Stimulated activated naive CD8-positive, alpha-beta T cell treated with anti-CD3 and anti-CD28 coated beads, Interleukin-15, Interleukin-2, amounts not matched to agents 100 ng/mL and 50 ng/mL, for 24 hours (primary cell): ENCODE measurements at regions not wholly inside any gene's neighbourhood (a gene's known extent, or its start where the extent isn't known, plus 50 kb on each side); places are given as distances from the start of the nearest gene placed in this dataset.
A peak's percentile ranks its signal among the peaks of the same experiment; 100 is the strongest.

ENCODE experiments used
- H3K27ac Mint-ChIP-seq: one replicate; pipeline ENCODE4 v1.8.0; 2021; ENCODE audit warnings: mild to moderate bottlenecking, mixed read lengths
- H3K27me3 Mint-ChIP-seq: one replicate; pipeline ENCODE4 v1.8.0; 2021; ENCODE audit warnings: mixed read lengths
- H3K36me3 Mint-ChIP-seq: one replicate; pipeline ENCODE4 v1.8.0; 2021; ENCODE audit warnings: low read depth, mixed read lengths
- H3K4me1 Mint-ChIP-seq: one replicate; pipeline ENCODE4 v1.8.0; 2021; ENCODE audit warnings: low read depth, mixed read lengths
- H3K4me3 Mint-ChIP-seq: one replicate; pipeline ENCODE4 v1.8.0; 2021; ENCODE audit warnings: mild to moderate bottlenecking, mixed read lengths
- H3K9me3 Mint-ChIP-seq: one replicate; pipeline ENCODE4 v1.8.0; 2021; ENCODE audit warnings: mixed read lengths

DNA sequence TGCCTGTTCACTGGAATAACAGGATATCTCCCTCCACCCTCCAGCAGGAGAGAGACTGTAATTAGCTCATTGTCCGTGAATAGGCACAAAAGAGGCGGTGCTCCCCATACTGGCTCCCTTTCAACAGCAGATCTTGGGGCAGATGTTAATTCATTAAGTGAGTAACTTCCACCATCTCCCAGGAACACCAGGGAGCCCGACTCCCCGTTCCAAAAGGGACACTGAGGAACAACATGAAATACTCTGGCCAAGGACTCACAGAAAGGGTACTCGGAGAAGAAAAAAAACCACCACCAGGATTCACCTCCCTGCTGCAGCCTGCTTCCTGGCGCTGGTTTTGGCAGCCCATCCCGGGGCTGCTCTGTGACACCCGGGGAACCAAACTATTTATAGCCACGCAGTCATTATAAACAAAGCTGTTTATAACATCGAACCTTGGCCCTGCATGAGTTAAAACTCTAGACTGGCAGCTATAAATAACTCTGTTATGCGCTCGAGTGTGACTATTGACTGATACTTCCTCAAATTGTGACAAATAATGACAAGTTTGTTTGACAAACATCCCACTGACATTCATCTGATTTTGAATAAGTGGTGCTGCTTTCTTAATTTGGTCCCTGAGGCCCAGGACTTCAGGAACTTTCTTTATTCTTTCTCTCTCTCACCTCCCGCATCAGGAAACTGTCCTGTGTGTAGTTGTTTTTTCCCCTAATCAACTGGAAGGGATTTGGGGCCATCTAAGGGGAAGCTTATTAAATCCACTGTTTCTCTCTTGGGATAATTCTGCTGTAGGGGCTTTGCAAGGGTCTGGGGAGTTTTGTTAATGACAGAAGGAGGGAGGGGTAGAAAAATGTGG lies 521.6 kb downstream of the CD83 start:
- H3K27ac Mint-ChIP-seq, result peak overlapping the region; percentile 81
- H3K36me3 Mint-ChIP-seq, result no peaks in the 10 kb centered on the region
- peaks cover 68% of the 10 kb centered on the region for H3K4me1 Mint-ChIP-seq
- no peaks in the 10 kb centered on the region for H3K27me3 Mint-ChIP-seq
- H3K9me3 Mint-ChIP-seq, result no peaks in the 10 kb centered on the region
- peak overlapping the region; percentile 39 for H3K4me3 Mint-ChIP-seq

DNA sequence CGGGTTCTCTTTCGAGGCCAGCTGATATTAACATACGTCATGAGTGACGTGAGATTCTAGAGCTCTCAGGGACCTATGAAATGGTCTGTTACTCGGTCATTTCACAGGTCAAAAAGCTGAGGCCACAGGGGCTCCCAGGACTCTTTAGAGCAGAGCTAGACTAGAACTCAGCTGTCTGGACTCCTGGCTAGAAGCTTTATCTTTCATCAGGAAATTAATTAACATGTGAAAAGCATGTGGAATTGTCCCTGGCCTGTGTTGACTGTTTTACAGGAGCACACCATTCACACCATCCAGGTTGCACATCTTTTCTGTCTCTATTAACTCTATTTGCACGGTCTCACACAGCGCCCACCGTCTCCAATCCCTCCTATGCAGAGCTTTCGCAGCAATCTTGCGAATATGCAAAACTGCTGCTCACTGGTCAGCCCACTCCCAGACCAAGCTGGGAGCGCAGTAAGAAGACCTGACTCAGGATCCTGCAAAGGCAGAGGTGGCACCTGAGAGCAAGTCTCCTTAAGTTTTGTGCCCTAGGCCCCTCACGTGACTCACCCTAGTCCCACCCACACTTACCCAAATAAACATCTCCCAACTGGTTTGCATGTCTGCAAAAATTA lies 522.5 kb downstream of the CD83 start:
- H3K9me3 Mint-ChIP-seq, result no peaks in the 10 kb centered on the region
- H3K4me3 Mint-ChIP-seq, result no peak overlapping the region
- H3K4me1 Mint-ChIP-seq, result peaks cover 59% of the 10 kb centered on the region
- no peaks in the 10 kb centered on the region for H3K36me3 Mint-ChIP-seq
- H3K27ac Mint-ChIP-seq, result no peak overlapping the region
- no peaks in the 10 kb centered on the region for H3K27me3 Mint-ChIP-seq

DNA sequence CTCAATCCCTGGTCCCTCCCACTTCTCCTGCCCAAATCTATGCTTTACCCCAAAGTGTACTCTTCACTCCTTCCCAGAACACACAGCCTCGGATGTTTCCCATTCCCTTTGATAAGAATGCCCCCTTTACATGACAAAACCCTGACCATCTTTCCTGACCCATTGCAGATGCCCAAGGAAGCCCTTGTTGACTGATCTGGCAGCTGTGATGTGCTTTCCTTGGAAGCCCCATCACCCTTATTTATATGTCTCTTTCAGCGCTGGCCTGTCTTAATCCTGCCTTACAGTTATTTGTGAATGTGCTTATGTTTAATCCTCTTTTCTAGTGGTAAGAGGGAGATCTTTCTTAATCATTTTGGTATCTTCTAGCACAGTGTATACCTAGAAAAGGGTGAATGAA lies 523.1 kb downstream of the CD83 start:
- H3K36me3 Mint-ChIP-seq, result no peaks in the 10 kb centered on the region
- no peak overlapping the region for H3K4me3 Mint-ChIP-seq
- H3K4me1 Mint-ChIP-seq, result peaks cover 53% of the 10 kb centered on the region
- H3K27me3 Mint-ChIP-seq, result no peaks in the 10 kb centered on the region
- no peaks in the 10 kb centered on the region for H3K9me3 Mint-ChIP-seq
- no peak overlapping the region for H3K27ac Mint-ChIP-seq

DNA sequence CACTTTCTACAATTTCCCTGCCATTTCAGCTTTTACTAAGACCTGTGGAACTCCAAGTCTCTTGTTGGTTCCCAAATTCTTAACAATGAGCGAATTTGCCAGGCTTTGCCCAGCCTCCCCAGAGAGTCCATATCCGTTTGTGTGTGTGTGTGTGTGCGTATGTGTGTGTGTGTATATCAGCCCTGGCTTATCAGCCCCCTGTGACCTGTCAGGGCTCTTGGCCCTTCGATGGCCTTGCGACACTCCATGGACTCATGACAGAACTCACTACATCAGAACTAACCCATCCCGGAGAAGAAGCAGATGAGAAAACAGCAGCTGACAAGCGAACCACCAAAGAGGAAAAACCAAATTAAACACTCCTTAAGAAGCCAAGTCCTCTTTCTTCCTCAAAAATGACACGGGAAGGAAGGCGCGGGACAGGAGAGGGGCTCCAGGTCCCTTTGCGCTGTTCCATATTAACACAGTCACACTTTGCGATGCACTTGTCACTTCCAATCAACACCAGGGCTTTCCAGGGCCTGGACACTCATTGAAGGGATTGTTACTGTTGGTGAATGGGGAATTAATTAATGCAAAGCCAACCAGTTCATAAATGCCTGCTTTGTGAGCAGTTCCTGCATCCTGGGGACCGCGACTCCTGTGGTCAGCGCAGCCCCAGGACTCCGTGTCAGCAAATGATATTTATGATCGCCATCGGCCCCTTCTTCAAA lies 524.0 kb downstream of the CD83 start:
- H3K9me3 Mint-ChIP-seq, result no peaks in the 10 kb centered on the region
- peak overlapping the region; percentile 58 for H3K27ac Mint-ChIP-seq
- H3K4me3 Mint-ChIP-seq, result no peak overlapping the region
- no peaks in the 10 kb centered on the region for H3K36me3 Mint-ChIP-seq
- no peaks in the 10 kb centered on the region for H3K27me3 Mint-ChIP-seq
- H3K4me1 Mint-ChIP-seq, result peaks cover 44% of the 10 kb centered on the region

DNA sequence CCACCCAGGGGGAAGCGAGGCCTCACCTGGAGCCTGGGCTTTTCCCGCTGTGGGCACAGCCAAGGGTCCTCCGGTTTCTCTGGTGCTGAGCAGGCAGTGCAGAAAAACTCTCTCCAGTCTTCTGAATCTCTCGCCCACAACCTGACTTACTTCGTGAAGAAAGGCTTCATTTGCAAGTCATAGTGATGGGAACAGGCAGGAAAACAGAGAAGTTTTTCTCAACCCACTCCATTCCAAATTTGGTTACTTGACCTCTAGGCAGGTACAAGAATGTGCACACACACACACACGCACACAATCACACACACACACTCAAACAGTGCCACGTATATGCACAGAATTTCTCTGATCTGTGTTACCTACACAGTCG lies 524.5 kb downstream of the CD83 start:
- Mint-ChIP-seq H3K36me3 (no peaks in the 10 kb centered on the region), H3K27me3 (no peaks in the 10 kb centered on the region), H3K27ac (no peak overlapping the region), H3K4me1 (peaks cover 39% of the 10 kb centered on the region), H3K4me3 (no peak overlapping the region), H3K9me3 (no peaks in the 10 kb centered on the region)

DNA sequence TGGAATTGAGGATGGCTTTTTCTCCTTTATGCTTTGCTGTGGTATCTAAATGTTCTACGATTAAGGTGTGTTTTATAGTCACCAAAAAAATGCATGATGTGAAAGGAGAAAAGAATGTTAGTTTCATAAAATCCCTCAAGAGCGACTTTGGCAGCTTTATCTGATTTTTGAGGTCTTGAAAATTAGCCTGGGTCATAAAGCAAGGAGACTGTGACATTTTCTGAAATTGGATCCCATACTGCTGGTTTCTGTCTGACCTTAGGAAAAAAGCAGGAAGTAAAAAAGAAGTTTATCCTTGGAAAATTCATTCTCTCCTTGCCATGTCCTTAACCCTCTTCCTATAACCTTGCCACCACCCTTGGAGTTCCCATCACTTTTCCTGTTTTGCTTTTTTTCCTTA lies 525.3 kb downstream of the CD83 start:
- H3K27ac Mint-ChIP-seq, result no peak overlapping the region
- H3K9me3 Mint-ChIP-seq, result no peaks in the 10 kb centered on the region
- H3K27me3 Mint-ChIP-seq, result no peaks in the 10 kb centered on the region
- H3K36me3 Mint-ChIP-seq, result no peaks in the 10 kb centered on the region
- H3K4me1 Mint-ChIP-seq, result peaks cover 33% of the 10 kb centered on the region
- H3K4me3 Mint-ChIP-seq, result no peak overlapping the region

DNA sequence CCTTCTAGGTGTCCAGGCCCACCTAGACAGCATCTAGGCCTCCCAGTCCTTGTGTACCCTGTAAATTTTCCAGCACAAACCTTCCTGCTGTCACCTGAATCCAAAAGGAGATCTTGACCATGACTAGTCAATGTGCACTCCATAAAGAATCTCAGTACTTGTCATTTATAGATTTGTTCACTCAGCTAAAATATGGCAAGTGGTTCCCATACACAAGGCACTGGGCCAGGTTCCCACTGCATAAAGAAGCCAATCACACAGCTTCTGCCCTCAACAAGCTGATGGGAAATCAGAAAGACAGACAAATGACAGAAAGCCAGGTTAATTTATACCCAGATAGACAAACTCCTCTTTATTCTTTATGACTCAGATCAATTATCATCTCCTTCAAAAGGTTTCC lies 526.8 kb downstream of the CD83 start:
- H3K9me3 Mint-ChIP-seq, result no peaks in the 10 kb centered on the region
- no peaks in the 10 kb centered on the region for H3K36me3 Mint-ChIP-seq

DNA sequence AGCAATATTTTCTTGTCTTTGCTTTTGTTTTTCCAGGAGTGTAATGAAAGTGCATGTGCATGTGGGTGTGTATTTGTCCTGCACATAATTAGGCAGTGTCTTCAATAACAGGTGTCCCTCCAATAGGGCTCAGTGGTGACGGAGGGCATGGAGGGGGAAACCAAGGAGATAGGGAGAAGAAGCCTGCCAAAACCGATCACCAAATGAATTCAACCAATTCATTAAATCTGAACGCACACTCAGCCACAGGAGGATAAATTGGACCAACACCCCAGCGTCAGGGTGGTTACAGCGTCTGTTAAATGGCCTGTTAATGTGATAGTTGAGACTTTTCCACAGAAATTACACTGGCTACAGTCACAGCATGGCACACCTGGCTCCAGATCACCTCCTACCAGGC lies 527.6 kb downstream of the CD83 start:
- H3K4me1 Mint-ChIP-seq, result peaks cover 12% of the 10 kb centered on the region
- no peak overlapping the region for H3K27ac Mint-ChIP-seq
- H3K36me3 Mint-ChIP-seq, result no peaks in the 10 kb centered on the region
- H3K27me3 Mint-ChIP-seq, result no peaks in the 10 kb centered on the region
- H3K4me3 Mint-ChIP-seq, result no peak overlapping the region
- no peaks in the 10 kb centered on the region for H3K9me3 Mint-ChIP-seq

More for the DNA sequence above, 526.8 kb downstream of the CD83 start:
- H3K4me1 Mint-ChIP-seq, result peaks cover 18% of the 10 kb centered on the region
- no peaks in the 10 kb centered on the region for H3K27me3 Mint-ChIP-seq
- no peak overlapping the region for H3K27ac Mint-ChIP-seq
- H3K4me3 Mint-ChIP-seq, result no peak overlapping the region

DNA sequence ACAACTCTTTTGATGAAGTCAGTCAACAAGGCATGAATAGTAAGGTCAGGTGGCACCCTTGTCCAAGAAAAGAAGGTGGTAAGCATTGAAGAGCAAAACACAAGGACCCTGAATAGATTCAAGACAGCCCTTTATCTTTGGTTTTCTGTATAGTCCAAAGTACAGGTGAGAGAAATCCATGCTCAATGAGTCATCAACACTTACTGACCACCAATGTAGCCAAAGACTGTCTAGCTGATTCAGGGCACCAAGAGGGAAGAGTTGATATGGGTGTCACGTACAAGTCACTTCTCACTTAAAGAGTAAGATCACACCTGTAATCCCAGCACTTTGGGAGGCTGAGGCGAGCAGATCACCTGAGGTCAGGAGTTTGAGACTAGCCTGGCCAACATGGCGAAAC lies 528.3 kb downstream of the CD83 start:
- Mint-ChIP-seq H3K4me3 (no peak overlapping the region), H3K36me3 (no peaks in the 10 kb centered on the region), H3K9me3 (no peaks in the 10 kb centered on the region), H3K4me1 (peaks cover 6% of the 10 kb centered on the region), H3K27me3 (no peaks in the 10 kb centered on the region), H3K27ac (no peak overlapping the region)

DNA sequence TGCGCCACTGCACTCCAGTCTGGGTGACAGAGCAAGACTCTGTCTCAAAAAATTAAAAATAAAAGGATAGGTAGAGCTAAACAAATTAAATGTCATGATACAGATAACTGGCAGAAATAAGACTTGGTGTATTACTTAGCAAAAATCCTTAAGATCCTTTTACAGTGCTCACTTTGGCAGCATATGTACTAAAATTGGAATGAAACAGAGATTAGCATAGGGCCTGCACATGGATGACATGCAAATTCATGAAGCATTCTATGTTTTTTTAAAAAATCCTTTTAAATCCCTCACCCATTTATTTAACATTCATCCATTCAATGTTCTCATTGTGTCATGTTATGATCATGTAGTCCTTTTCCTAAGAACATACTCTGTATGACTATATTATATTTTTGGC lies 528.8 kb downstream of the CD83 start:
- no peaks in the 10 kb centered on the region for H3K9me3 Mint-ChIP-seq
- no peaks in the 10 kb centered on the region for H3K36me3 Mint-ChIP-seq
- H3K4me3 Mint-ChIP-seq, result no peak overlapping the region
- H3K4me1 Mint-ChIP-seq, result peaks cover 6% of the 10 kb centered on the region
- no peak overlapping the region for H3K27ac Mint-ChIP-seq
- H3K27me3 Mint-ChIP-seq, result no peaks in the 10 kb centered on the region

DNA sequence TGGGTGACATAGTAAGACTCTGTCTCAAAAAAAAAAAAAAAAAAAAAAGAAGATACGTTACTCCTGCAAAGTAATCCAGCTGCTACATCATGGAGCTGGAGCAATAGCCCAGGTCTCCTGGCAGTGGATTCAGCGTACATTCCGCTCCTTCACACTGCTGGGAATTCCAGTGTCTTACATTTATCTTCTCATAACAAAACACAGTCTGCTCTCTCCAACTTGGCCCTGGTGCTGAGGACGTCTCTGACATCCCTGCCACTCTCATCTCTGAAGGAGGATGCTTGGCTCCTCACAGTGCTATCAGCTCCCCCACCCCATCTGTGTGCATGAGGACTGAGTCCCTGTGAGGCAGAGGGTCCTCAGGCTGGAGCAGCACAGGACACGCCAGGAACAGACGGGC lies 529.8 kb downstream of the CD83 start:
- Mint-ChIP-seq H3K4me3 (no peak overlapping the region), H3K9me3 (no peaks in the 10 kb centered on the region), H3K27me3 (no peaks in the 10 kb centered on the region), H3K27ac (no peak overlapping the region), H3K4me1 (peaks cover 11% of the 10 kb centered on the region), H3K36me3 (no peaks in the 10 kb centered on the region)

DNA sequence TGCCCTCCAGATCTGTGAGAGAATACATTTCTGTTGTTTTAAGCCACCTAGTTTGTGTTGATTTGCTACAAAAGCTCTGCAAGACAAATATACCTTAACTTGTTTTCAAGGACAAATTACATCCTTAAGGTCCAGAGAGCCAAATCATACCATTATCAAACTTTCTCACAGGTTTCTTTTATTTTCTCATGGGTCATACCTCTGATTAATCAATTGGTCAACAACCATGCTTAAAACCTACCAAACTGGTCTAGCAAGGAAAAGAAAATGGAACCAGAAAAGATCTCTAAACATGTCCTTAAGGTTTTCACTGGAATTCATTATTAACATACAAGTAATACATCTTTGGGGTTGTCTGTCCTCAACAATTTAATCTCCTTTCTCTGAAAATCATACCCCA lies 535.0 kb downstream of the CD83 start:
- H3K36me3 Mint-ChIP-seq, result no peaks in the 10 kb centered on the region
- H3K27me3 Mint-ChIP-seq, result no peaks in the 10 kb centered on the region
- no peak overlapping the region for H3K27ac Mint-ChIP-seq
- no peaks in the 10 kb centered on the region for H3K9me3 Mint-ChIP-seq
- H3K4me3 Mint-ChIP-seq, result no peak overlapping the region
- peaks cover 35% of the 10 kb centered on the region for H3K4me1 Mint-ChIP-seq

DNA sequence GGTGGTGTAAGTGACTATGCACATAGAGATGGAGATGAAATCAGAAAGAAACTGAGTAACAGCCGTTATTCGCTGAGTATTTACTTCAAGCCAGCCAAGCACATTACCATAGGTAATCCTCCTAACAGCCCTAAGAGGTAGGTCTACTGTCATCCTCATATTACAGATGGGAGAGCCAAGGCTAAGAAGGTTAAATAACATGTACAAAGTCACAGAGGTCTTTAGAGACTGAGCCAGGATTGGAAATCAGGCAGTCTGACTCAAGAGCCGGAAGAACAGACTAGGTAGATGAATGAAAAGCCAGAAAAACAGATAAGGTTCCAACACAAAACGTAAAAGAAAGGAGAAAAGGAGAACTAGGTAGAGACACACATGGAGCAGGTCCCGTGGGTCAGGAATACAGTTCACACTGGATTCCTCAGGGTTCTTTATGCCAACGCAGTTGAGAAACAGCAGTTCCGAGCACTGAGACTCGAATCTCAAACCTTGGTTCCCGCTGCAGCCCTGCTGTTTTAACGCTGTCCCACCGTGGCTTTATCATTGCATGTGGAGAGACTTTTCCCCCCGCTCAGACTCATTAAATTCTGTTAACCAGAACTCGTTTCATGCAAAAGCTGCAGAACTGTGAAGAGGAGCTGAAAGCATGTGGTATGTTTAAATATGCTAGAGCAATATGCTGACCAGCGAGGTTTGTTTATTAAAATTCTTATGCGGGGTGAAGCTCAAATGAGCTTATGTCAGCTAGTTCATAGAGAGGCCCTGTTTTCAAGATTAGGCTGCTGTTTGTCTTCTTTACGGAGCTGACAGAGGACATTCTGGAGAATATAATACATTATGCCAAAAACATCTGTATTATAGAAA lies 537.9 kb downstream of the CD83 start:
- H3K9me3 Mint-ChIP-seq, result no peaks in the 10 kb centered on the region
- no peaks in the 10 kb centered on the region for H3K36me3 Mint-ChIP-seq
- H3K27me3 Mint-ChIP-seq, result no peaks in the 10 kb centered on the region
- H3K4me3 Mint-ChIP-seq, result no peak overlapping the region
- H3K27ac Mint-ChIP-seq, result peak overlapping the region; percentile 17
- H3K4me1 Mint-ChIP-seq, result peaks cover 59% of the 10 kb centered on the region

DNA sequence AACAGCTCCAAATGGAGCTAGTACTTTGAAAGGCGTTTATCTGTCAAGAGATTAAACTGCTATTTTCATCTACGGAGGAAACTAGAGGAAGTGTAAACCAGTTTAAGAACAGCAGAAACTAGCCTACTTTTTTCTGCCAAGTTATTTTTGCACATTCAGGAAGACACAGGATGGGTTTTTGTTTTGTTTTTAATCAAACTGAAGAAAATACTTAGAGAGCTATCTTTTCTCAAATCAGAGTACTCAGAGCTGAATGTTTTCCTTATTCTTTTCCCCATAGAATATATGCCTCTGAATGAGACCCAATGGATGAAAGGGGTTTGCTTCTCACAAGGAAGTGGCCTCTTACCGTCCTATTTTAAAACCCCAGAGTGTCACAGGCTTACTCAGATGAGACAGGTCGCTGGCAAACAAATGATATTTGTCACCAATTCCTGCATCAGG lies 538.5 kb downstream of the CD83 start:
- peak overlapping the region; percentile 17 for H3K27ac Mint-ChIP-seq

More for the DNA sequence above, 538.5 kb downstream of the CD83 start:
- peaks cover 59% of the 10 kb centered on the region for H3K4me1 Mint-ChIP-seq
- H3K9me3 Mint-ChIP-seq, result no peaks in the 10 kb centered on the region
- H3K27me3 Mint-ChIP-seq, result no peaks in the 10 kb centered on the region
- no peaks in the 10 kb centered on the region for H3K36me3 Mint-ChIP-seq
- H3K4me3 Mint-ChIP-seq, result no peak overlapping the region
